ENCODE measurements at regions not wholly inside any gene's neighbourhood (a gene's known extent, or its start where the extent isn't known, plus 50 kb on each side); places are given as distances from the start of the nearest gene placed in this dataset.

- no peak for DNase-seq (ENCODE audit: low read depth in 4 of 4, low spot score in 3 of 4)
Observed at GRCh38 chr21:35672313-35672712, 388.0 kb downstream of the SETD4 start.

- DNase-seq (ENCODE audit: low read depth in 4 of 4, low spot score in 3 of 4) = no peak
Observed at GRCh38 chr21:35664683-35665082, 395.6 kb downstream of the SETD4 start.

GRCh38 chr21:35663856-35664606 is 396.3 kb downstream of the SETD4 start:
- no peak for DNase-seq (ENCODE audit: low read depth in 4 of 4, low spot score in 3 of 4)

- no peak for DNase-seq (ENCODE audit: low read depth in 4 of 4, low spot score in 3 of 4)
Observed at GRCh38 chr21:35658242-35658641, 402.1 kb downstream of the SETD4 start.

- no peak for DNase-seq (ENCODE audit: low read depth in 4 of 4, low spot score in 3 of 4)
Observed at GRCh38 chr21:35652872-35653271, 407.5 kb downstream of the SETD4 start.

- DNase-seq (ENCODE audit: low read depth in 4 of 4, low spot score in 3 of 4) = no peak
Observed at GRCh38 chr21:35652196-35652595, 408.1 kb downstream of the SETD4 start.

- DNase-seq (ENCODE audit: low read depth in 4 of 4, low spot score in 3 of 4) = no peak
Observed at GRCh38 chr21:35651196-35651595, 409.1 kb downstream of the SETD4 start.

- DNase-seq (ENCODE audit: low read depth in 4 of 4, low spot score in 3 of 4) = no peak
Observed at GRCh38 chr21:35649186-35649585, 411.1 kb downstream of the SETD4 start.

GRCh38 chr21:35648512-35648911 is 411.8 kb downstream of the SETD4 start:
- DNase-seq (ENCODE audit: low read depth in 4 of 4, low spot score in 3 of 4) = no peak

- DNase-seq (ENCODE audit: low read depth in 4 of 4, low spot score in 3 of 4) = no peak
Observed at GRCh38 chr21:35646606-35647005, 413.7 kb downstream of the SETD4 start.

- DNase-seq (ENCODE audit: low read depth in 4 of 4, low spot score in 3 of 4) = no peak
Observed at GRCh38 chr21:35645991-35646390, 414.3 kb downstream of the SETD4 start.

GRCh38 chr21:35644523-35644922 is 415.8 kb downstream of the SETD4 start:
- no peak for DNase-seq (ENCODE audit: low read depth in 4 of 4, low spot score in 3 of 4)

- DNase-seq (ENCODE audit: low read depth in 4 of 4, low spot score in 3 of 4) = no peak
Observed at GRCh38 chr21:35643176-35643575, 417.1 kb downstream of the SETD4 start.

- no peak for DNase-seq (ENCODE audit: low read depth in 4 of 4, low spot score in 3 of 4)
Observed at GRCh38 chr21:35641271-35642016, 418.9 kb downstream of the SETD4 start.

GRCh38 chr21:35637431-35637830 is 422.9 kb downstream of the SETD4 start:
- DNase-seq (ENCODE audit: low read depth in 4 of 4, low spot score in 3 of 4) = no peak

GRCh38 chr21:35635994-35636393 is 424.3 kb downstream of the SETD4 start:
- no peak for DNase-seq (ENCODE audit: low read depth in 4 of 4, low spot score in 3 of 4)

GRCh38 chr21:35635261-35635660 is 425.1 kb downstream of the SETD4 start:
- no peak for DNase-seq (ENCODE audit: low read depth in 4 of 4, low spot score in 3 of 4)

- DNase-seq (ENCODE audit: low read depth in 4 of 4, low spot score in 3 of 4) = no peak
Observed at GRCh38 chr21:35633501-35633900, 426.8 kb downstream of the SETD4 start.

GRCh38 chr21:35632711-35633110 is 427.6 kb downstream of the SETD4 start:
- no peak for DNase-seq (ENCODE audit: low read depth in 4 of 4, low spot score in 3 of 4)

GRCh38 chr21:35628316-35628715 is 432.0 kb downstream of the SETD4 start:
- no peak for DNase-seq (ENCODE audit: low read depth in 4 of 4, low spot score in 3 of 4)

GRCh38 chr21:35627462-35627861 is 432.9 kb downstream of the SETD4 start:
- DNase-seq (ENCODE audit: low read depth in 4 of 4, low spot score in 3 of 4) = no peak

- no peak for DNase-seq (ENCODE audit: low read depth in 4 of 4, low spot score in 3 of 4)
Observed at GRCh38 chr21:35625576-35625975, 434.8 kb downstream of the SETD4 start.

Data from right renal pelvis (tissue), 4 donors.